GM18502 (cell line): ENCODE measurements at regions not wholly inside any gene's neighbourhood (a gene's known extent, or its start where the extent isn't known, plus 50 kb on each side); places are given as distances from the start of the nearest gene placed in this dataset.

Experiments used
- ATAC-seq: cut with Tn5 transposase; IDR thresholded peaks from one replicate; pipeline ENCODE4 v1.9.1; 2021; ENCODE audit warnings: mild to moderate bottlenecking; ENCODE audit not compliant: unreplicated experiment, poor library complexity

DNA sequence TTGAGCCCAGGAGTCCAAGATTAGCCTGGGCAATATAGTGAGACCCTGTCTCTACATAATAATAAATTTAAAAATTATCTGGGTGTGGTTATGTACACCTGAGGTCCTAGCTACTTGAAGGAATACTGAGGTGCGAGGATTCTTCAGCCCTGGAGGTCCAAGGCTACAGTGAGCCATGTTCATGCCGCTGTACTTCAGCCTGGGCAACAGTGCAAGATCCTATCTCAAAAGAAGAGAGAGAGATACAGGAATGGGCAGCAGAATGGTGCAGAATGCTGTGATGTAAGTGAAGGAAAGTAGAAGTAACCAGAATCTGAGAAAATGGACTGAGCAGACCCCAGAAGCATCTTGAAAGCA is 62.7 kb upstream of the EXOC4 start:
- ATAC-seq = no peak

DNA sequence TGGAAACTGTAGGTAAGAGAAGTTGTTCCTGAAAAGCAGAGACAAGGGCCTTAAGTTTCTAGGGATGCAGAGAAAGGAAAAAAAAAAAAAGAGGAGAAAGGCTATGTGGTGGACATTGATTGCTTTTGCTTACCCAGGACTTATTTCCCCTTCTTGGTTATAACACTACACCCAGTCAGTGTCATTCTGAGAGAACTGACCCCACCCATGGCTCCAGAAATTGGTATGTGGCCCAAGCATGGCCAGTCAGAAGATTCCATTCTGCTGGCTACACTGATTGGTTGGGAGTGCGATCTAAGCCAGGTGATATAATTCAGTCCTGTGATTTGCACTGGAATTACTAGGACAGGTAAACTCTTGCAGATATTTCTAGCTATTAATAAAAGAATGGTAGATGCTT is 62.2 kb upstream of the EXOC4 start:
- no peak for ATAC-seq

- ATAC-seq = no peak
Measured at GRCh38 chr7:133191787-133192186, 61.1 kb upstream of the EXOC4 start.

DNA sequence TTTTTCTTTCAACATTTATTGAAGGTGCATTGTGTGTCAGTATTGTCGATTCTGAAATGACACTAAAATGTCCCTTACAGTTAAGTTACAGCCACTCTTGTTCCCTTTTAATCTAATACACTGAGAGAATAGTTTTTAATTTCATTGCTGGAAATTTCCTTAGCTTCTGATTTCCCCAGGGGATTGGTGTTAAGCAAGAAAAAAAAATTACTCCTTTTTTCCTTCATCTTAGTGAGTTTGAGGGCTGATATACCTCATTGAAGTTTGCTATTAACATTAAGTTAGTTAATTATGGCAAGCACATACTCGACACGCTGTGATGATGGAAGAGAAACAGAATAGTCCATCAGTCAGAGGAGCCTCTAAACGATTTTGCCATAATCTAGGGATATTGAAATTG is 57.0 kb upstream of the EXOC4 start:
- ATAC-seq = no peak

DNA sequence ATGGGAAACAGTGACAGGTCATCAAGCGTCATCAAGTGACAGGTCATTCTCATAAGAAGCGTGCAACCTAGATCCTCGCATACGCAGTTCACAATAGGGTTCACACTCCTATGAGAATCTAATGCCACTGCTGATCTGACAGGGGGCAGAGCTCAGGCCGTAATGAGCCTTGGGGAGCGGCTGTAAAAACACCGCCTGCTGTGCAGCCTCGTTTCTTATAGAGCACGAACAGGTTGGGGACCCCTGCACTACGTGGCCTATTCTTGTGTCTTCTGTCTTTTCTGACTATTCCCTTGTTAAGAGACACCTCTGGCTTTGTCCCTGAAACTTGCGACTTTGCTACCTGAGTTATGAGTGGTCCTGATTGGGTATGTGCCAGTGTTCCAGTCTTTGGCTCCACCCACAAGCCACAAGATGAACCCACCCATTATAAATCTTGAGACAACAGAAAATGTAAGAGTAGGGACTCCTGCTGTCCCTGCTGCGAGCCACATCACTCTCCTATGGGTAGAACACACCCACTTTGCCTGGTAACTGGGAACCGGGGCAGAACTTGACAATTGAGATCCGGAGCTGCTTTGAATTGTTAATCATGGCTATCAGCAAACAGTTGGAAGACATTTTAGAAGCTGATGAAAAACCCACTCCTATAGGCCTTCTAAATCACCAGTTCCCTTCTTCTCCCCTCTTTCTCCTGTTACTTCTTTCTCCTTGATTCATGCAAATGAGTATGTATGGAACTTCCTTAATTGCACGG is 55.8 kb upstream of the EXOC4 start:
- ATAC-seq = no peak

- no peak for ATAC-seq
Measured at GRCh38 chr7:133197972-133198544, 54.8 kb upstream of the EXOC4 start.

DNA sequence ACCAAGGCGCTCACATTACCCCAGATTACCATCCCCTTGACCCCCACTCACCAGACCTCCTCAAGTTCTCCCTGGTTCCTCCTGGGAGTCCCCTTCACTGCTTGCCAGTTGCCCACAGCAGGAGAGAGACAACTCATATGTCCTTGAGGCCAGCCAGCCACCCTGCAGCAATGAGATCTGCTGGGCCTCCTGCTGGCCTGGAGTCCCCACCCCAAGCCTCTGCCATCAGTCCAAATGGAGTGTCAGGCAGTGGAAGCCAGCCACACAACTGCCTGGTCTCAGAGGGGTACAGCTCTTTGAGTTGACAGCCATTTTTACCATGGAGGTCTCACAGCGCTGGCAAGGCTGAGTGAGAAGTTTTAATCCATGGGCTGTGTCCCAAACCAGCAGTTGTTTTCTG is 53.0 kb upstream of the EXOC4 start:
- no peak for ATAC-seq

- ATAC-seq = no peak
Measured at GRCh38 chr7:133201470-133201869, 51.4 kb upstream of the EXOC4 start.

GRCh38 chr7:133202942-133203341 is 49.9 kb upstream of the EXOC4 start:
- no peak for ATAC-seq
